ENCODE measurements at regions not wholly inside any gene's neighbourhood (a gene's known extent, or its start where the extent isn't known, plus 50 kb on each side); places are given as distances from the start of the nearest gene placed in this dataset.
A peak's percentile ranks its signal among the peaks of the same experiment; 100 is the strongest.

DNA sequence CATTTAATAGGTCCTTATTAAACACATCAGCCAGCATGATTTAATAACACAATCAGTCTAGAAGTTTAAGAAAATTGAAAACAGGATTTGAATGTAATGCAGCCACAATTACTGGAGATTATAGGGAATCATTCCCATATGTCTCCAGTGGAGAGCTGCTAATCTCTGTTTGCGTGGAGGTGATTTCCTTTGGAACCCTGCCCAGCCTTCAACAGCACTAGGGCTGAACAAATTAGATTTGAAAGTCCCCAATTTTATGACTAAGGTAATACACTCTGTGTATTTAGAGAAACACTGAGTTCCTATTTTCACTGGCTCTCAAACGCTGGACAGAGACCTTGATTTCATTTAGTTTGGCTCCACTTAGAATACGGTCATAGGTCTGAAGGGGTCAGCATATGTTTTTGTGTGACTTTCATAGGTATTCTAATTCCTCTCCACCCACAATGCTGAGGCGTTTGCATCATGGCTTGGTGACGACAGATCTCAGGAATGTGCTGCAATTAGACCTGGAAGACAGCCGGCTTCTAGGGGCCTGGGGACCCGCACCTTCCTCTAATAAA, 508.3 kb downstream of the EBF1 start:
- no peak overlapping the region for H3K4me3 ChIP-seq (replicated peaks; ENCODE audit: insufficient read depth, low read length)
- DNase-seq (ENCODE audit: low read depth in 1 of 2, low spot score in 1 of 2) = no peak
- no peak overlapping the region for H3K27ac ChIP-seq (replicated peaks)

DNA sequence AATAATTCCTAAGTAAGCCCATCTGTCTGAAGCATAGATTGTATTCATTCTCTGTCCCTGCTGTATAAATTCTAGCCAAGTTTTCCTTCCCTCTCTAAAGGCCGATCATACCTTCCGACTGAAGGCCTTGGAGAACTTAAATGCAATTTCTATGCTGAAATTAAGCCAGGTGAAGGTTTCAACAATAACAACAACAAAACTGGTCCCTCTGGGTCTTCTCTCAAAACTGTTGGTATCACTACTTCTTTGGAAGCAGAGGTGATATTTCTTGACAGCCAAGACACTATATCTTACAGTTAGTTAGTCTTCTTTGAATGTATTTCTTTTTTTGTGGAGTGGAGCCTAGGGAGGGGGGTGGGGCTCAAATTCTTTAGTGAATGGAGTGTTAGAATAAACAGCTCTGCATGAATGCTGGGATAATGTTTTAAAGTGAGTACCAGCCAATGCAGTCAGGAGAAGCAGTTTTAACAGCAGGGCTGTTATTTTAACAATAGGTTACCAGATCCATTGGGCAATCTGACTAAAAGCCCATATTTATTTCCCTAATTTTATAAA, 508.9 kb downstream of the EBF1 start:
- no peak overlapping the region for H3K4me3 ChIP-seq (replicated peaks; ENCODE audit: insufficient read depth, low read length)
- TF ChIP-seq, protein P1, sequence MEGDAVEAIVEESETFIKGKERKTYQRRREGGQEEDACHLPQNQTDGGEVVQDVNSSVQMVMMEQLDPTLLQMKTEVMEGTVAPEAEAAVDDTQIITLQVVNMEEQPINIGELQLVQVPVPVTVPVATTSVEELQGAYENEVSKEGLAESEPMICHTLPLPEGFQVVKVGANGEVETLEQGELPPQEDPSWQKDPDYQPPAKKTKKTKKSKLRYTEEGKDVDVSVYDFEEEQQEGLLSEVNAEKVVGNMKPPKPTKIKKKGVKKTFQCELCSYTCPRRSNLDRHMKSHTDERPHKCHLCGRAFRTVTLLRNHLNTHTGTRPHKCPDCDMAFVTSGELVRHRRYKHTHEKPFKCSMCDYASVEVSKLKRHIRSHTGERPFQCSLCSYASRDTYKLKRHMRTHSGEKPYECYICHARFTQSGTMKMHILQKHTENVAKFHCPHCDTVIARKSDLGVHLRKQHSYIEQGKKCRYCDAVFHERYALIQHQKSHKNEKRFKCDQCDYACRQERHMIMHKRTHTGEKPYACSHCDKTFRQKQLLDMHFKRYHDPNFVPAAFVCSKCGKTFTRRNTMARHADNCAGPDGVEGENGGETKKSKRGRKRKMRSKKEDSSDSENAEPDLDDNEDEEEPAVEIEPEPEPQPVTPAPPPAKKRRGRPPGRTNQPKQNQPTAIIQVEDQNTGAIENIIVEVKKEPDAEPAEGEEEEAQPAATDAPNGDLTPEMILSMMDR (IDR thresholded peaks at IDR 0.05; ENCODE audit: insufficient read depth, low read length) = no peak
- no peak for TF ChIP-seq POLR2AphosphoS5 (IDR thresholded peaks at IDR 0.05; ENCODE audit: low read depth)
- no peak for TF ChIP-seq GABPA (IDR thresholded peaks at IDR 0.05; ENCODE audit: low read depth)
- TF ChIP-seq SPI1 (IDR thresholded peaks at IDR 0.05; ENCODE audit: borderline replicate concordance, low read depth) = no peak
- TF ChIP-seq, protein P2, sequence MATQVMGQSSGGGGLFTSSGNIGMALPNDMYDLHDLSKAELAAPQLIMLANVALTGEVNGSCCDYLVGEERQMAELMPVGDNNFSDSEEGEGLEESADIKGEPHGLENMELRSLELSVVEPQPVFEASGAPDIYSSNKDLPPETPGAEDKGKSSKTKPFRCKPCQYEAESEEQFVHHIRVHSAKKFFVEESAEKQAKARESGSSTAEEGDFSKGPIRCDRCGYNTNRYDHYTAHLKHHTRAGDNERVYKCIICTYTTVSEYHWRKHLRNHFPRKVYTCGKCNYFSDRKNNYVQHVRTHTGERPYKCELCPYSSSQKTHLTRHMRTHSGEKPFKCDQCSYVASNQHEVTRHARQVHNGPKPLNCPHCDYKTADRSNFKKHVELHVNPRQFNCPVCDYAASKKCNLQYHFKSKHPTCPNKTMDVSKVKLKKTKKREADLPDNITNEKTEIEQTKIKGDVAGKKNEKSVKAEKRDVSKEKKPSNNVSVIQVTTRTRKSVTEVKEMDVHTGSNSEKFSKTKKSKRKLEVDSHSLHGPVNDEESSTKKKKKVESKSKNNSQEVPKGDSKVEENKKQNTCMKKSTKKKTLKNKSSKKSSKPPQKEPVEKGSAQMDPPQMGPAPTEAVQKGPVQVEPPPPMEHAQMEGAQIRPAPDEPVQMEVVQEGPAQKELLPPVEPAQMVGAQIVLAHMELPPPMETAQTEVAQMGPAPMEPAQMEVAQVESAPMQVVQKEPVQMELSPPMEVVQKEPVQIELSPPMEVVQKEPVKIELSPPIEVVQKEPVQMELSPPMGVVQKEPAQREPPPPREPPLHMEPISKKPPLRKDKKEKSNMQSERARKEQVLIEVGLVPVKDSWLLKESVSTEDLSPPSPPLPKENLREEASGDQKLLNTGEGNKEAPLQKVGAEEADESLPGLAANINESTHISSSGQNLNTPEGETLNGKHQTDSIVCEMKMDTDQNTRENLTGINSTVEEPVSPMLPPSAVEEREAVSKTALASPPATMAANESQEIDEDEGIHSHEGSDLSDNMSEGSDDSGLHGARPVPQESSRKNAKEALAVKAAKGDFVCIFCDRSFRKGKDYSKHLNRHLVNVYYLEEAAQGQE (IDR thresholded peaks at IDR 0.05; ENCODE audit: insufficient replicate concordance, low read depth) = no peak
- H3K27me3 ChIP-seq (ENCODE audit: insufficient read depth, poor library complexity, severe bottlenecking) = peaks cover 5% of the 10 kb centered on the region
- H3K27ac ChIP-seq (replicated peaks) = no peak overlapping the region
- no peak for DNase-seq (ENCODE audit: low read depth in 1 of 2, low spot score in 1 of 2)

More for the DNA sequence above, 508.3 kb downstream of the EBF1 start:
- TF ChIP-seq, protein P1 (IDR thresholded peaks at IDR 0.05; ENCODE audit: insufficient read depth, low read length) = no peak
- TF ChIP-seq, protein P2 (IDR thresholded peaks at IDR 0.05; ENCODE audit: insufficient replicate concordance, low read depth) = peak; percentile 75
- peaks cover 5% of the 10 kb centered on the region for H3K27me3 ChIP-seq (ENCODE audit: insufficient read depth, poor library complexity, severe bottlenecking)

DNA sequence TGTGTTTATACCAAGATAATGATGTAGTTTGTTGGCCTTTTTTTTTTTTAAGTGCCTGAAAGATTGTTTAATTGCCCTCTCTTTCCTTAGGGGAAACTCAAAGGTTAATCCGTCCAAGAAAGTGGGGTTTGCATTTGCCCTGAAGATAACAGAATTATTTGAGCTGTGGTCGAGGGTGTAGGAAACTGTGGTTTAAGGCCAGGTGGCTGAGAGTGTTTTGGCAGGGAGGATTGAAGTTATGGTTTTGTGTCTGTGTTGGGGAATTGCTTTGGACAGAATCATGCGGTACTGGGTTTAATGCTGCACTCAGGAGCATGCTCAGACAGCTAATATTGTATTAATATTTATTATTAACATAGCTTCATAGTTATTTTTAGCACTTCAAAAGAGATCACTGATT, 509.8 kb downstream of the EBF1 start:
- H3K27ac ChIP-seq (replicated peaks) = no peak overlapping the region
- no peak overlapping the region for H3K4me3 ChIP-seq (replicated peaks; ENCODE audit: insufficient read depth, low read length)
- TF ChIP-seq SPI1 (IDR thresholded peaks at IDR 0.05; ENCODE audit: borderline replicate concordance, low read depth) (no peak), POLR2AphosphoS5 (IDR thresholded peaks at IDR 0.05; ENCODE audit: low read depth) (no peak; the same call in 1 of the 2 replicates), GABPA (IDR thresholded peaks at IDR 0.05; ENCODE audit: low read depth) (no peak)
- TF ChIP-seq, protein P2 (IDR thresholded peaks at IDR 0.05; ENCODE audit: insufficient replicate concordance, low read depth) = no peak
- TF ChIP-seq, protein P1 (IDR thresholded peaks at IDR 0.05; ENCODE audit: insufficient read depth, low read length) = no peak
- H3K27me3 ChIP-seq (ENCODE audit: insufficient read depth, poor library complexity, severe bottlenecking) = peaks cover 5% of the 10 kb centered on the region
- DNase-seq (ENCODE audit: low read depth in 1 of 2, low spot score in 1 of 2) = no peak

All from HL-60 (cell line).